Activated B cell treated with CpG ODN at 0.5 μM for 24 hours (primary cell): ENCODE measurements at regions not wholly inside any gene's neighbourhood (a gene's known extent, or its start where the extent isn't known, plus 50 kb on each side); places are given as distances from the start of the nearest gene placed in this dataset.

ENCODE experiments used
- ATAC-seq: fragments of 200-7000 bp; cut with Tn5 transposase; one replicate; pipeline ENCODE4 v1.10.0; 2021; ENCODE audit warnings: low read depth, mild to moderate bottlenecking, moderate library complexity
- CTCF ChIA-PET: fragments of 350-600 bp; sonication (Branson Sonifier 250); formaldehyde crosslinking; loops from one replicate; lab custom pipeline; 2021; ENCODE audit warnings: antibody characterized with exemption; lab: Charles Lee
- POLR2A ChIA-PET: fragments of 350-600 bp; sonication (Branson Sonifier 250); formaldehyde crosslinking; loops from one replicate; lab custom pipeline; 2021; ENCODE audit warnings: antibody characterized with exemption; lab: Charles Lee
- DNase-seq: peaks from one replicate; pipeline ENCODE4 v3.0.0; 2022
- H3K27ac Mint-ChIP-seq: one replicate; pipeline ENCODE4 v1.8.0; 2020; ENCODE audit warnings: mixed read lengths
- H3K27me3 Mint-ChIP-seq: one replicate; pipeline ENCODE4 v1.8.0; 2021; ENCODE audit warnings: mixed read lengths
- H3K36me3 Mint-ChIP-seq: one replicate; pipeline ENCODE4 v1.8.0; 2021; ENCODE audit warnings: low read depth, mixed read lengths
- H3K4me1 Mint-ChIP-seq: one replicate; pipeline ENCODE4 v1.8.0; 2021; ENCODE audit warnings: mixed read lengths
- H3K4me3 Mint-ChIP-seq: one replicate; pipeline ENCODE4 v1.8.0; 2020; ENCODE audit warnings: mild to moderate bottlenecking, mixed read lengths
- H3K9me3 Mint-ChIP-seq: one replicate; pipeline ENCODE4 v1.8.0; 2020; ENCODE audit warnings: mixed read lengths
- CTCF ChIP-seq: fragments of 200-600 bp; IDR thresholded peaks from one replicate; pipeline ENCODE4 v1.8.0; 2022; ENCODE audit warnings: antibody characterized with exemption, mild to moderate bottlenecking
- intact Hi-C: fragments of 100-400 bp; cut with micrococcal nuclease; formaldehyde crosslinking; loops from one replicate; pipeline ENCODE4 v1.15.1; 2024

- Mint-ChIP-seq H3K4me3 (no peak overlapping the region), H3K27ac (no peak overlapping the region), H3K9me3 (peaks cover 11% of the 10 kb centered on the region), H3K4me1 (no peaks in the 10 kb centered on the region), H3K36me3 (no peaks in the 10 kb centered on the region), H3K27me3 (no peaks in the 10 kb centered on the region)
- CTCF ChIA-PET: no interaction called here
- ATAC-seq (no peak), DNase-seq (no peak)
- intact Hi-C loops: no loop called here
- POLR2A ChIA-PET: no interaction called here
- no peak for TF ChIP-seq CTCF
Measured at GRCh38 chr11:98003606-98004371, 1017.0 kb upstream of the CNTN5 start.

GRCh38 chr11:98007072-98007471, 1013.7 kb upstream of the CNTN5 start:
- TF ChIP-seq CTCF: no peak
- Mint-ChIP-seq H3K4me3 (no peak overlapping the region), H3K27ac (no peak overlapping the region), H3K27me3 (no peaks in the 10 kb centered on the region), H3K4me1 (no peaks in the 10 kb centered on the region), H3K9me3 (peaks cover 13% of the 10 kb centered on the region), H3K36me3 (no peaks in the 10 kb centered on the region)
- ChIA-PET CTCF (no interaction called here), POLR2A (no interaction called here)
- DNase-seq: no peak
- intact Hi-C loops: no loop called here
- no peak for ATAC-seq

GRCh38 chr11:98027652-98028051, 993.1 kb upstream of the CNTN5 start:
- H3K4me3 Mint-ChIP-seq: no peak overlapping the region
- H3K27ac Mint-ChIP-seq: no peak overlapping the region
- no peak for DNase-seq
- ChIA-PET CTCF (no interaction called here), POLR2A (no interaction called here)
- no peak for TF ChIP-seq CTCF
- H3K27me3 Mint-ChIP-seq: no peaks in the 10 kb centered on the region
- H3K4me1 Mint-ChIP-seq: no peaks in the 10 kb centered on the region
- peaks cover 2% of the 10 kb centered on the region for H3K9me3 Mint-ChIP-seq
- no peaks in the 10 kb centered on the region for H3K36me3 Mint-ChIP-seq
- intact Hi-C loops: no loop called here
- no peak for ATAC-seq

GRCh38 chr11:98029832-98030231, 990.9 kb upstream of the CNTN5 start:
- H3K9me3 Mint-ChIP-seq: peaks cover 4% of the 10 kb centered on the region
- H3K36me3 Mint-ChIP-seq: no peaks in the 10 kb centered on the region
- H3K4me3 Mint-ChIP-seq: no peak overlapping the region
- TF ChIP-seq CTCF: no peak
- no peaks in the 10 kb centered on the region for H3K27me3 Mint-ChIP-seq
- intact Hi-C loops: no loop called here
- no peak for ATAC-seq
- no peak for DNase-seq
- ChIA-PET POLR2A (no interaction called here), CTCF (no interaction called here)
- no peaks in the 10 kb centered on the region for H3K4me1 Mint-ChIP-seq
- no peak overlapping the region for H3K27ac Mint-ChIP-seq

GRCh38 chr11:98036810-98037209, 983.9 kb upstream of the CNTN5 start:
- no peak for TF ChIP-seq CTCF
- Mint-ChIP-seq H3K27me3 (no peaks in the 10 kb centered on the region), H3K36me3 (no peaks in the 10 kb centered on the region), H3K9me3 (peaks cover 10% of the 10 kb centered on the region), H3K4me3 (no peak overlapping the region), H3K27ac (no peak overlapping the region), H3K4me1 (no peaks in the 10 kb centered on the region)
- intact Hi-C loops: no loop called here
- ATAC-seq: no peak
- POLR2A ChIA-PET: no interaction called here
- no peak for DNase-seq
- CTCF ChIA-PET: no interaction called here
